WTC11 (cell line): ENCODE measurements at regions not wholly inside any gene's neighbourhood (a gene's known extent, or its start where the extent isn't known, plus 50 kb on each side); places are given as distances from the start of the nearest gene placed in this dataset.

ENCODE experiments used
- ATAC-seq: fragments of 200-7000 bp; cut with Tn5 transposase; 2 replicates; pipeline ENCODE4 v1.10.0; 2021; ENCODE audit warnings: mild to moderate bottlenecking, moderate library complexity
- CTCF ChIA-PET: fragments of 300-600 bp; sonication (Branson Sonifier 250); formaldehyde crosslinking; loops from one replicate; lab custom pipeline; 2021; ENCODE audit warnings: antibody characterized with exemption; lab: Charles Lee
- POLR2A ChIA-PET: fragments of 350-600 bp; sonication (Branson Sonifier 250); formaldehyde crosslinking; loops from one replicate; lab custom pipeline; 2021; ENCODE audit warnings: antibody characterized with exemption; lab: Charles Lee
- DNase-seq: peaks from one replicate; pipeline ENCODE4 v3.0.0; 2021; ENCODE audit warnings: low spot score
- H3K27ac Mint-ChIP-seq: 2 replicates; pipeline ENCODE4 v1.8.0; 2021; ENCODE audit warnings: mixed read lengths
- H3K27me3 Mint-ChIP-seq: 2 replicates; pipeline ENCODE4 v1.8.0; 2021; ENCODE audit warnings: low read depth, mild to moderate bottlenecking, moderate library complexity, mixed read lengths
- H3K36me3 Mint-ChIP-seq: 2 replicates; pipeline ENCODE4 v1.8.0; 2021; ENCODE audit warnings: mixed read lengths
- H3K4me1 Mint-ChIP-seq: 2 replicates; pipeline ENCODE4 v1.8.0; 2022; ENCODE audit warnings: mixed read lengths
- H3K4me3 Mint-ChIP-seq: 2 replicates; pipeline ENCODE4 v1.8.0; 2021; ENCODE audit warnings: mild to moderate bottlenecking, moderate library complexity, mixed read lengths
- H3K9me3 Mint-ChIP-seq: 2 replicates; pipeline ENCODE4 v1.8.0; 2021; ENCODE audit warnings: mixed read lengths
- ATF1 ChIP-seq: sonication (generic); formaldehyde crosslinking; IDR thresholded peaks from 2 replicates; pipeline ENCODE4 v1.8.1; 2023; ENCODE audit warnings: mild to moderate bottlenecking, moderate library complexity, missing genetic modification reagents
- CBFB ChIP-seq: sonication (generic); formaldehyde crosslinking; IDR thresholded peaks from 2 replicates; pipeline ENCODE4 v1.8.1; 2022; ENCODE audit warnings: mild to moderate bottlenecking, low read depth, missing genetic modification reagents
- FOXP1 ChIP-seq: sonication (generic); formaldehyde crosslinking; IDR thresholded peaks from 2 replicates; pipeline ENCODE4 v1.8.0; 2022; ENCODE audit warnings: missing genetic modification reagents, mild to moderate bottlenecking, moderate library complexity, borderline replicate concordance
- GTF2I ChIP-seq: fragments of 250-450 bp; sonication (Bioruptor Pico); conservative IDR thresholded peaks from 2 replicates; pipeline ENCODE4 v1.4.0; 2021; ENCODE audit warnings: mild to moderate bottlenecking
- JAZF1 ChIP-seq: fragments of 250-450 bp; sonication (Bioruptor Pico); IDR thresholded peaks from 2 replicates; pipeline ENCODE4 v1.9.0; 2021; ENCODE audit warnings: moderate library complexity, mild to moderate bottlenecking, inconsistent platforms
- NFATC4 ChIP-seq: fragments of 250-450 bp; sonication (Bioruptor Pico); IDR thresholded peaks from 2 replicates; pipeline ENCODE4 v1.9.0; 2021; ENCODE audit warnings: mild to moderate bottlenecking
- NFYB ChIP-seq: sonication (generic); formaldehyde crosslinking; conservative IDR thresholded peaks from 2 replicates; pipeline ENCODE4 v1.8.0; 2022; ENCODE audit warnings: low read depth, missing genetic modification reagents
- SOX15 ChIP-seq: fragments of 250-450 bp; sonication (Bioruptor Pico); IDR thresholded peaks from 2 replicates; pipeline ENCODE4 v1.9.0; 2021; ENCODE audit warnings: mild to moderate bottlenecking
- TCF7 ChIP-seq: sonication (generic); formaldehyde crosslinking; IDR thresholded peaks from 2 replicates; pipeline ENCODE4 v1.8.0; 2022; ENCODE audit warnings: mild to moderate bottlenecking, low read depth, missing genetic modification reagents, moderate library complexity
- TP53 ChIP-seq: sonication (generic); formaldehyde crosslinking; IDR thresholded peaks from 2 replicates; pipeline ENCODE4 v1.8.1; 2023; ENCODE audit warnings: mild to moderate bottlenecking, missing genetic modification reagents
- ZNF121 ChIP-seq: sonication (generic); formaldehyde crosslinking; IDR thresholded peaks from 2 replicates; pipeline ENCODE4 v1.8.0; 2023; ENCODE audit warnings: missing genetic modification reagents
- ZNF138 ChIP-seq: sonication (generic); formaldehyde crosslinking; conservative IDR thresholded peaks from 2 replicates; pipeline ENCODE4 v1.8.1; 2022; ENCODE audit warnings: mild to moderate bottlenecking, moderate library complexity, missing genetic modification reagents
- TF ChIP-seq, protein P1 (sequence below): sonication (generic); formaldehyde crosslinking; IDR thresholded peaks from 2 replicates; pipeline ENCODE4 v1.8.0; 2022; ENCODE audit warnings: mild to moderate bottlenecking, missing genetic modification reagents
- TF ChIP-seq, protein P2 (sequence below): sonication (generic); formaldehyde crosslinking; IDR thresholded peaks from 2 replicates; pipeline ENCODE4 v1.8.0; 2023; ENCODE audit warnings: missing genetic modification reagents
- TF ChIP-seq, protein P3 (sequence below): sonication (generic); formaldehyde crosslinking; IDR thresholded peaks from 2 replicates; pipeline ENCODE4 v1.8.0; 2022; ENCODE audit warnings: mild to moderate bottlenecking, missing genetic modification reagents
- TF ChIP-seq, protein P4 (sequence below): sonication (generic); formaldehyde crosslinking; IDR thresholded peaks from 2 replicates; pipeline ENCODE4 v1.8.1; 2023; ENCODE audit warnings: mild to moderate bottlenecking, missing genetic modification reagents, borderline replicate concordance
- TF ChIP-seq, protein P5 (sequence below): fragments of 250-450 bp; sonication (Bioruptor Pico); IDR thresholded peaks from 2 replicates; pipeline ENCODE4 v1.9.0; 2021; ENCODE audit warnings: mild to moderate bottlenecking, borderline replicate concordance

DNA sequence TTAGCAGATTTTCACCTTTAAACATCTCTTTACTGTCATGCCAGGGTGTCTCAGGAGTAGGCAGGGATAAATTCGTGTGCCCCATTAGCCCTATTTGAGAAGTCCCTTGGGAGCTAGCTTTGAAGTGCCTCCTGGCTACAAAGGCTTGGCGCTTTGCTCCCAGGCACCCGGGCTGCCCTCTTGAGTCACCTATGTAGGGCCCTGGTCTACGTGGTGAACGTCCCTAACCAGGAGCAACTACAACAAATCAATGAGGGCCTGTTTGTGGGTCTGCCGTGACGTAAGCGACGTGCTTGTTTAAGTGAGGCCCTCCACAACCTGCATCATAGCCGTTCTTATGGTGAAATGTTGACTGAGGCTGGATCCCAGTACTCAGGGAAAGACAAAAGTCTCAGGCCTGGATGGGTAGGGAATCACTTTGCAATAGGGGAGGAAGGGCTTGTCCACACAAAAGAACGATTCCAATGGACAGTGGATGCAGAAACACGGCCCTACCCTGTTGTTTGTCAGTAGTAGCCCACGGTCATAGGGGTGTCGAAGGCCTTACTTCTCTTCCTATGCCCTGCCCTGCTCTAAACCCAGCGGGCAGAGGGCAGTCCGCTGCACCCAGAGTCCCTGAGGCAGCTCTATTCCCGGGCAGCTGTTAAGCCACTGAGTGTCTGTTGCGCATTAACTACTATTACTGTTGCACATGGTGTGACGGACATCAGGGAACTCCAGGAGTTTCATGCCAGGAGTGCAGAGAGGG is 93.9 kb downstream of the INHBB start:
- Mint-ChIP-seq H3K27me3 (peaks cover 84% of the 10 kb centered on the region), H3K4me3 (no peak overlapping the region), H3K27ac (no peak overlapping the region), H3K36me3 (no peaks in the 10 kb centered on the region), H3K4me1 (peaks cover 29% of the 10 kb centered on the region), H3K9me3 (no peaks in the 10 kb centered on the region)
- ATAC-seq (no peak), DNase-seq (no peak)
- ChIA-PET CTCF (interaction anchor here (1.1 to 1.7 kb wide), 2 partner anchors 96 to 114 kb away, joined by 3 to 5 read pairs; no protein-coding TSS in a partner anchor), POLR2A (no interaction called here)
- no peak for TF ChIP-seq NFATC4 (CRISPR knock-in tag)
- TF ChIP-seq, protein P1, sequence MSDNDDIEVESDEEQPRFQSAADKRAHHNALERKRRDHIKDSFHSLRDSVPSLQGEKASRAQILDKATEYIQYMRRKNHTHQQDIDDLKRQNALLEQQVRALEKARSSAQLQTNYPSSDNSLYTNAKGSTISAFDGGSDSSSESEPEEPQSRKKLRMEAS (CRISPR knock-in tag), result no peak
- TF ChIP-seq CBFB (CRISPR knock-in tag), result no peak
- TF ChIP-seq, protein P2, sequence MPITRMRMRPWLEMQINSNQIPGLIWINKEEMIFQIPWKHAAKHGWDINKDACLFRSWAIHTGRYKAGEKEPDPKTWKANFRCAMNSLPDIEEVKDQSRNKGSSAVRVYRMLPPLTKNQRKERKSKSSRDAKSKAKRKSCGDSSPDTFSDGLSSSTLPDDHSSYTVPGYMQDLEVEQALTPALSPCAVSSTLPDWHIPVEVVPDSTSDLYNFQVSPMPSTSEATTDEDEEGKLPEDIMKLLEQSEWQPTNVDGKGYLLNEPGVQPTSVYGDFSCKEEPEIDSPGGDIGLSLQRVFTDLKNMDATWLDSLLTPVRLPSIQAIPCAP (CRISPR knock-in tag), result no peak
- TF ChIP-seq, protein P3, sequence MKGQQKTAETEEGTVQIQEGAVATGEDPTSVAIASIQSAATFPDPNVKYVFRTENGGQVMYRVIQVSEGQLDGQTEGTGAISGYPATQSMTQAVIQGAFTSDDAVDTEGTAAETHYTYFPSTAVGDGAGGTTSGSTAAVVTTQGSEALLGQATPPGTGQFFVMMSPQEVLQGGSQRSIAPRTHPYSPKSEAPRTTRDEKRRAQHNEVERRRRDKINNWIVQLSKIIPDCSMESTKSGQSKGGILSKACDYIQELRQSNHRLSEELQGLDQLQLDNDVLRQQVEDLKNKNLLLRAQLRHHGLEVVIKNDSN (CRISPR knock-in tag), result no peak
- no peak for TF ChIP-seq ZNF138
- TF ChIP-seq GTF2I (CRISPR knock-in tag), result no peak
- TF ChIP-seq TP53, result no peak
- no peak for TF ChIP-seq ATF1 (CRISPR knock-in tag)
- TF ChIP-seq, protein P4, sequence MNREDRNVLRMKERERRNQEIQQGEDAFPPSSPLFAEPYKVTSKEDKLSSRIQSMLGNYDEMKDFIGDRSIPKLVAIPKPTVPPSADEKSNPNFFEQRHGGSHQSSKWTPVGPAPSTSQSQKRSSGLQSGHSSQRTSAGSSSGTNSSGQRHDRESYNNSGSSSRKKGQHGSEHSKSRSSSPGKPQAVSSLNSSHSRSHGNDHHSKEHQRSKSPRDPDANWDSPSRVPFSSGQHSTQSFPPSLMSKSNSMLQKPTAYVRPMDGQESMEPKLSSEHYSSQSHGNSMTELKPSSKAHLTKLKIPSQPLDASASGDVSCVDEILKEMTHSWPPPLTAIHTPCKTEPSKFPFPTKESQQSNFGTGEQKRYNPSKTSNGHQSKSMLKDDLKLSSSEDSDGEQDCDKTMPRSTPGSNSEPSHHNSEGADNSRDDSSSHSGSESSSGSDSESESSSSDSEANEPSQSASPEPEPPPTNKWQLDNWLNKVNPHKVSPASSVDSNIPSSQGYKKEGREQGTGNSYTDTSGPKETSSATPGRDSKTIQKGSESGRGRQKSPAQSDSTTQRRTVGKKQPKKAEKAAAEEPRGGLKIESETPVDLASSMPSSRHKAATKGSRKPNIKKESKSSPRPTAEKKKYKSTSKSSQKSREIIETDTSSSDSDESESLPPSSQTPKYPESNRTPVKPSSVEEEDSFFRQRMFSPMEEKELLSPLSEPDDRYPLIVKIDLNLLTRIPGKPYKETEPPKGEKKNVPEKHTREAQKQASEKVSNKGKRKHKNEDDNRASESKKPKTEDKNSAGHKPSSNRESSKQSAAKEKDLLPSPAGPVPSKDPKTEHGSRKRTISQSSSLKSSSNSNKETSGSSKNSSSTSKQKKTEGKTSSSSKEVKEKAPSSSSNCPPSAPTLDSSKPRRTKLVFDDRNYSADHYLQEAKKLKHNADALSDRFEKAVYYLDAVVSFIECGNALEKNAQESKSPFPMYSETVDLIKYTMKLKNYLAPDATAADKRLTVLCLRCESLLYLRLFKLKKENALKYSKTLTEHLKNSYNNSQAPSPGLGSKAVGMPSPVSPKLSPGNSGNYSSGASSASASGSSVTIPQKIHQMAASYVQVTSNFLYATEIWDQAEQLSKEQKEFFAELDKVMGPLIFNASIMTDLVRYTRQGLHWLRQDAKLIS, result no peak
- TF ChIP-seq NFYB (CRISPR knock-in tag), result no peak
- TF ChIP-seq JAZF1, result no peak
- TF ChIP-seq TCF7 (CRISPR knock-in tag), result no peak
- TF ChIP-seq, protein P5, sequence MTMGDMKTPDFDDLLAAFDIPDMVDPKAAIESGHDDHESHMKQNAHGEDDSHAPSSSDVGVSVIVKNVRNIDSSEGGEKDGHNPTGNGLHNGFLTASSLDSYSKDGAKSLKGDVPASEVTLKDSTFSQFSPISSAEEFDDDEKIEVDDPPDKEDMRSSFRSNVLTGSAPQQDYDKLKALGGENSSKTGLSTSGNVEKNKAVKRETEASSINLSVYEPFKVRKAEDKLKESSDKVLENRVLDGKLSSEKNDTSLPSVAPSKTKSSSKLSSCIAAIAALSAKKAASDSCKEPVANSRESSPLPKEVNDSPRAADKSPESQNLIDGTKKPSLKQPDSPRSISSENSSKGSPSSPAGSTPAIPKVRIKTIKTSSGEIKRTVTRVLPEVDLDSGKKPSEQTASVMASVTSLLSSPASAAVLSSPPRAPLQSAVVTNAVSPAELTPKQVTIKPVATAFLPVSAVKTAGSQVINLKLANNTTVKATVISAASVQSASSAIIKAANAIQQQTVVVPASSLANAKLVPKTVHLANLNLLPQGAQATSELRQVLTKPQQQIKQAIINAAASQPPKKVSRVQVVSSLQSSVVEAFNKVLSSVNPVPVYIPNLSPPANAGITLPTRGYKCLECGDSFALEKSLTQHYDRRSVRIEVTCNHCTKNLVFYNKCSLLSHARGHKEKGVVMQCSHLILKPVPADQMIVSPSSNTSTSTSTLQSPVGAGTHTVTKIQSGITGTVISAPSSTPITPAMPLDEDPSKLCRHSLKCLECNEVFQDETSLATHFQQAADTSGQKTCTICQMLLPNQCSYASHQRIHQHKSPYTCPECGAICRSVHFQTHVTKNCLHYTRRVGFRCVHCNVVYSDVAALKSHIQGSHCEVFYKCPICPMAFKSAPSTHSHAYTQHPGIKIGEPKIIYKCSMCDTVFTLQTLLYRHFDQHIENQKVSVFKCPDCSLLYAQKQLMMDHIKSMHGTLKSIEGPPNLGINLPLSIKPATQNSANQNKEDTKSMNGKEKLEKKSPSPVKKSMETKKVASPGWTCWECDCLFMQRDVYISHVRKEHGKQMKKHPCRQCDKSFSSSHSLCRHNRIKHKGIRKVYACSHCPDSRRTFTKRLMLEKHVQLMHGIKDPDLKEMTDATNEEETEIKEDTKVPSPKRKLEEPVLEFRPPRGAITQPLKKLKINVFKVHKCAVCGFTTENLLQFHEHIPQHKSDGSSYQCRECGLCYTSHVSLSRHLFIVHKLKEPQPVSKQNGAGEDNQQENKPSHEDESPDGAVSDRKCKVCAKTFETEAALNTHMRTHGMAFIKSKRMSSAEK, result no peak
- no peak for TF ChIP-seq SOX15 (CRISPR knock-in tag)
- TF ChIP-seq ZNF121 (CRISPR knock-in tag), result no peak
- no peak for TF ChIP-seq FOXP1 (CRISPR knock-in tag)
